HG02763 (cell line): ENCODE measurements at regions not wholly inside any gene's neighbourhood (a gene's known extent, or its start where the extent isn't known, plus 50 kb on each side); places are given as distances from the start of the nearest gene placed in this dataset.

Experiments
- ATAC-seq: cut with Tn5 transposase; IDR thresholded peaks from one replicate; pipeline ENCODE4 v1.9.1; 2021; ENCODE audit warnings: mild to moderate bottlenecking, moderate library complexity; ENCODE audit not compliant: unreplicated experiment

DNA sequence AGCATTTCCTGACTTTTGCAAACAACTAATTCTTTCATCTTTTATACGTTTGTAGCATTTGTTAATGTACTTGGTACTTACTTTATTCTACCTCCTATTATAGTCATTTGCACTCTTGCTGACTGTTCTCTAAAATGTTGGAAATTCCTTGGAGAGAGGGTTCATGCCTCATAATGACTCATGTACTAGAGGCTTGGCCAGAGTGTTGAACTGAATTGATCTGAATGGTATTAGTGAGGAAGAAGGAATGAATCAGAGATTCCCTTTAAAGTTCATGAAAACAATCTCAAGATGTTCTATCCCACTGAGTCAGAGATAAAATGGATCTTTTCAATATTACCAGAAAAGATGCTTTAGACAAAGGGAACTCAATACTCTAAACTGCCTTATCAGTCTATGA lies 383.4 kb downstream of the SEC16B start:
- no peak for ATAC-seq

GRCh38 chr1:177585302-177586220 lies 384.3 kb downstream of the SEC16B start:
- no peak for ATAC-seq

- ATAC-seq = no peak
Measured at GRCh38 chr1:177573901-177574300, 396.0 kb downstream of the SEC16B start.

DNA sequence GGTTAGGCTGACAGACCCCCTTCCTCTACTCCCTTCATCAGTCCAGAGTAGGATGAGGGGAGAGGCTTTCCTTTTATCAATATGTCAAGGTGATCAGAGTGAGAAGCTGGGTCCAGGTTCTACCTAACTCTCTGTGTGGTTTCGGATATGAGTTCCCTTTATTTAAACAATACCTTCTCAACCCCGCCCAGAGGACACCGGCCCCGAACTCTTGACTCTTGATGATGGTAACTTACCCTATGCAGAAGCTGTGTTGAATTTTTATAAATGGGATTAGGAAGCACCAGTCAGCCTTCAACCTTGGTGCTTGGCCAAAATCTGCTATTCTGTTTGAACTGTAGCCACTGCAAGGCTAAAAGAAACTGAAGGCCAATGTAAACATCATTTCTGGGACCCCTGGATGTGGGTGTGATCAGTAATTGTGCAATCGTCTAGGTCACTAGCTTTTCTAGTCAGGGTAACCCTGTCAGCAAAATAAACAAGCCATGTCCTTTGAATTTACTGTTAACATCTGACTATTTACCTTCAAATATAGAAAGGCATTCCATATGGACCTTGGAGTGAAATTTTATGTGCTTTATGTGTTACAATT lies 398.3 kb downstream of the SEC16B start:
- ATAC-seq = no peak

GRCh38 chr1:177571076-177571475 lies 398.8 kb downstream of the SEC16B start:
- no peak for ATAC-seq

GRCh38 chr1:177569476-177569875 lies 398.7 kb downstream of the BRINP2 start:
- no peak for ATAC-seq

DNA sequence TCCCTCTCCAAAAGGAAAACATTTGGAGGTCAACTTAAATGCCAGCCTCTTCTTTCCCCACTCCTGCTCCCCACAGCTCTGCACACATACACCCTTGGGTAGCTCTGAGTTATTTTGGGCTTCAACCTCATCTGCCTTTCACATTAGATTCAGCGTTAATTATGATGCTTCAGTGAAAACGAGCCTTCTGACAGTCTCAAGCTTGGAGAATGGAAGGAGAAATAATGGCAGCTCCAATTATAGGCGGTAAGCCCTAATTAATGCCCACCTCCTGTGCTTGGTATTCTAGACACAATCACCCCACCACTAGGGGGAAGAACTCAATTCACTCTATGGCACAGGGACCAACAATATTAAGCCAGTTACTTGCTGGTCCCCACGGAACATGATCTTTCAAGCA lies 397.9 kb downstream of the BRINP2 start:
- no peak for ATAC-seq

DNA sequence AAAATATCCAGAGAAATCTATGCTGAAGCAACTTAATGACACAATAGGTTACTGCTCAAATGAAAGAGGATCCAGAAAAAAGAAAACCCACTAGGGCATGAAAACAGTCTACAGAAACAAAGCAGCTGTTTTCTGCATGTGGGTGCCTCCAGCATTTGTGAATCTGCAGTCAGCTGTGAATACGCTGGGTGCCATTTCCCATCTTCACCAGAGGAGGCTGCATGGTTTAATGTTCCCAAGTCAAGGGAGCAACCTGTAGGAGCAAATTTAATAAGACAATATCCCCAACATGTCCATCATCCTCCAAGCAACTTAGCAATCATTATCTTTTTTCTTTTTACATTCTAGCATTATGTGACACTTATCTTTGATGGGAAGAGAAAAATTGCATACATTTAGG lies 396.6 kb downstream of the BRINP2 start:
- ATAC-seq = no peak

DNA sequence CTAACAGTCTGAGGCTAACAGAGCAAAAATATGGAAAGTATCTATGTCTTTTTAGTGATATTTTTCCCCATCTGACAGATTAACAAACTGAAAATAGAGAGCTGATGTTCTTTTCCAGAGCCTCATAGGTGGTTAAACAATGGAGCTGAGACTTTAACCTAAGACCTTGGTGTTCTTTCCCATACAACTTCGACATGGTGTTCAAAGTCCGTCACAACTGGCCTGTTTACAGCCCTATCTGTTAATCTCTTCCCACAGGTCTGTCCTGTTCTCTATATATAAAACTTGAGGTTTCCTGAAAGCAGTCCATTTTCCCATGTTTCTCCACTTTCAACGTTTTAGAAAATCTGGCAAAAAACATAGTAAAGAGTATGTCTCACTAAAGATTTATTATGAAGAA lies 395.7 kb downstream of the BRINP2 start:
- ATAC-seq = no peak

GRCh38 chr1:177561436-177561835 lies 390.7 kb downstream of the BRINP2 start:
- ATAC-seq = no peak

DNA sequence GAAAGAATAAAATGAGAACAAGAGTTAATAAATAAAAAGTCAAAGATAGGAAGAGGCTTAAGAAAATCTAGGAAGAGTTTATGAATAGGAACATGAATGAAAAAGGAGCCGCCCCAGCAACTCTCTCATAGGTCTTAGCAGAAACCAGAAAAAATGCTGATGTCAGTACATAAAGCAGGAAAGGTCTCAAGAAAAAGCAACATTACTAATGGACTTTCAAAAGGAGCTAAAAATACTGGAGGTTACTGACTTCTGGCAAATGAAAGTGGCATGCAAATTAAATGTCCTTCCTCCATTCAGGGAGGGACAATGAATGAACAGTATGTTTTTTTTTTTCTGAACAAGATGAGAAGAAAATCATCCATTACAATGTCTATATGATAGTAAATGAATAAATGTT lies 387.6 kb downstream of the BRINP2 start:
- no peak for ATAC-seq

DNA sequence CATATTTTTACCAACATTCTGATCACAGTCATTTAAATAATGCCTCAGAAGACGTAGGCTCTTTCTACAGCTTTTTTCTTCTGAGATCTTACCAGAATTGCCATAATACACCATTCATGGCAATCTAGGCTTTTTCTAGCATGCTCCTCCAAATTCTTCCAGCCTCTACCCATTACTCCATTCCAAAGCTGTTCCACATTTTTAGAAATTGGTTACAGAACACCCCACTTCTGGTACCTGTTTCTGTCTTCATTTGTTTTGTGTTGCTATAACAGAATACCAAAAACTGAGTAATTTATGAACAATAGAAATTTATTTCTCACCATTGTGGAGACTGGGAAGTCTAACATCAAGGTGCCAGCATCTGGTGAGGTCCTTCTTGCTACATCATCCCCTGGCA lies 385.4 kb downstream of the BRINP2 start:
- no peak for ATAC-seq

- no peak for ATAC-seq
Measured at GRCh38 chr1:177547200-177547599, 376.4 kb downstream of the BRINP2 start.

- ATAC-seq = no peak
Measured at GRCh38 chr1:177546346-177546745, 375.6 kb downstream of the BRINP2 start.

DNA sequence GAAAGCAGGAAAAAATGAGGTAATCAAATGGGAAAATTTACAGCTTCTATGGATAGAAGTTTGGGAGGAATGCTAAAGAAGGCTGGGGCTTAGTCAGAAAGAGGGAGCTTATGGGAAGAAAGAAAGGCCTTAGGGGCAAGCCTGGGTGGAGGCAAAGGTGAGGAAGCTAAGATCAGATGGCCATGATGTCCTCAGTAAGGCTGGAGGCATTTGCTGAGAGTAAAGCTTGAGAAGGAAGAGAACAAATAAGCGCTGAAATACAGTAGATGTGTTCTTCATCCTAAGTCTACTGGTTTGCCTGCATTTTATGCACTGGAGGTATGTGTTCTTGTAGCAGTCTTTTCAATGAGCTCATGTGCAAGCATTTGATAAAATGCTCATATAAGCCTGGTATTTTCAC lies 355.4 kb downstream of the BRINP2 start:
- no peak for ATAC-seq

DNA sequence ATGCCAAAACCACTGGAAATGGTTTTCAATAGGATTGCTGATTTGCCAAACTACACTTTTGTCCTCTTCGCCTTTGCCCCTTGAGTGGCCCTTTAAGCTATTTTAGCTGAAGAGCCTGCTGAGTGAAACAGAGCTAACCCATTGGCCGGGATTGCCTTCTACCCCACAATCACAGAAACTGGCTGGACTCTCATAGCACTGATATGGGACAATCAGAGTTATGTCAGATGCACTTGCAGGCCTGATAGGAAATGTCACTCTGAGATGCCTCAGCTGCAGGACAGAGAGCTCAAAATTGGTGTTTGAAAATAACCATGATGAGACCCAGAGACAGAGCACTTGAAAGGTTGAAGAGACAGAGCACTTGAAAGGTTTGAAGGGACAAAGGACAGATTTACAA lies 354.4 kb downstream of the BRINP2 start:
- ATAC-seq = no peak

GRCh38 chr1:177517546-177517945 lies 346.8 kb downstream of the BRINP2 start:
- no peak for ATAC-seq

DNA sequence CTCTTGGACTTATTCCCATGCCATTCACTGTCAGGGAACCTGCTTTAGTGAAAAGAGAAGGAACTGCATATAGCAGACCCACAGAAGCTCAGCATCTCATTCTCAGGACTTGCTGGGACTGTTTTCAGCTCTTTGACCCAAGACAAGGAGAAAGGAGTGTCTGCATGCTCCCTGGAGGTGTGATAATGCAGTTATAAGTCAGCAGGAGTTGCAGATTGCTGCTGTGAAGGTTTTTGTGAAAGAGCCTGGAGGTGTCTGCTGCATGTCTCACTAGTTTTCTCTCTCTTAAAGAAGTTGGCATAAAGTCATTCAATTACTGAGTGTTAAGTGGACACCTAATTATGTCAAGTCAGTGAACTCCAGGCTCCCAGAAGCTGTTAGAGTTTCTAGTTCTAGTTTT lies 343.4 kb downstream of the BRINP2 start:
- no peak for ATAC-seq

DNA sequence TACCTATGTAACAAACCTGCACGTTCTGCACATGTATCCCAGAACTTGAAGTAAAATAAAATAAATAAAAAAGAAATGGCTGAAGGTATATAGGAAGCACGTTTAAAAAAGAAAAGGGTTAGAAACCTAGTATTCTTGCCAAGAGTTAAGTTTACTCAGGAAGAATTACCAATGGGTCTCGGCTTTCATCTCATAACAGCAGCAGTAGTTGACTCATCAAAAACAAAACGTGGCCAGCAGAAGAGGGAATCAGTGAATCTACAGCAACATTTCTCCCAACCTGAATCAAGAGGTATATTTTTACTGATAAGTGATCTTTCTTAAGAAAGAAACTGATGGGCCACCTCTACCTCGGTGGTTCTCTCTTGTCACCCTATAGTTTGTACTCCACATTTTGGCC lies 340.3 kb downstream of the BRINP2 start:
- ATAC-seq = no peak

DNA sequence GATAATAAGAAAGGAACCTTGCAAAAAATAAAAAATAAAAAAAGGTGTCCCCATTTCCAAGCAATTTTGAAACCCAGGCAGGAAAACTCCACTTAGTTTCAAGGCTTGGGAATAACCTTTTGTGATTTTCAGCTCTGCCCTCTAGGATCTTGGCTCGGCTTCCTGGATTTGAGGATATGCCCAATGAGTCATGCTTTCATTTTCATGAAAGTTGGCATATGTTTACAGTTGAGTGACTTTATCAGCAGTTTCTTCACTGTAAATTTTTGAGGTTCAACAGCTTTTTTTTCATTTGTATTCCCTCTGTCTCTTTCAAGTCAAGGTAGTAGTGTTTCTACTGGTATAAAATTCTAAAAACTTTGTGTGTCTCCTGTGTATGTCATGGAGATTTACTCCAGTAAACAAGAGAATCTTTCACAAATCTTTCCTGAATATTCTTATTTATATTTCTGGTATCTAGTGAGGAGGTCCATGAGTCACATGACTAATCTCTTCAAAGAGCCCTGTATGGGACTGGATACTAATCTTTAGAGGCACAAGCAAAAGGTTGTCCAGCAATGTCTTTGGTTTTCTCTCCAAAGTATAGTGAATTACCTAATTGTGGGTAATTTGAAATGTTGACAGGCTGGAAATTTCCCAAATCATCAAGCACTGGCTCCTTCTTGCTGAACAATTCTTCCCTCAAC lies 335.3 kb downstream of the BRINP2 start:
- ATAC-seq = no peak

DNA sequence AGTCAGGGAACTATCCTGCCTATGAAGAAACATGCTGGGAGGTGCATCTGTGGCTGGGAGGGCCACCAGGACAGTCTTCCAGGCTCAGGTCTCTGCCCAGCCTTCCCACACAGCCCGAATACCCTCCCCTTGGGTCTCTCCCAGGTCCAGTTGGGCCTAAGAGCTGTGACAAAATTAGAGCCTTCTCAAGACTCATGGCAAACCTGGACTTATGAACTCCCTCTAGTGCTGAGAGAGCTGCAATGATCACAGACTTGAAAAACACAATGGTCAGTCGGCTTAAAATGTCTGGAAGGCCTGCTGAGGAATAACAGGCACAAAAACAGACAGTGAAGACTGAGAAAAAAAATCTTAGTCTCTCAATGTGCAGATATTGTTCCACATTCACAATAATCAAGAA lies 325.1 kb downstream of the BRINP2 start:
- ATAC-seq = no peak

DNA sequence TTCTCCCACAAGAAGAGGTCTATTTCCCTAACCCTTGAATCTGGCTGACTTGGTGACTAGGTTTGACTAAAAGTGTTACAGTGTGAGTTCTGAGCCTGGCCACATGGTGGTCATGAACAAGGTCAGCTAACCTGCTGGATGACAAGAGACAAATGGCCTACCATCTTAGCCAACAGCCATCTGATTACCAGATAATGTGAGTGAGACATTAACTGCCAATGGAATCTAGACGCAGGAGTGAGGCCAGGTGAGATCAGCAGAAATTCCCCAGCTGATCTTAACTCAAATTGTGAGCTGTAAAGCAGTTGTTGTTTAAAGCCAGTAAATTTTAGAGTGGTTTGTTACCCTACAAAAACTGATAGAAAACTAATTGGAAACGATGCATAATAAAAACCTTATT lies 320.0 kb downstream of the BRINP2 start:
- ATAC-seq = no peak
